ENCODE measurements at regions not wholly inside any gene's neighbourhood (a gene's known extent, or its start where the extent isn't known, plus 50 kb on each side); places are given as distances from the start of the nearest gene placed in this dataset.

DNA sequence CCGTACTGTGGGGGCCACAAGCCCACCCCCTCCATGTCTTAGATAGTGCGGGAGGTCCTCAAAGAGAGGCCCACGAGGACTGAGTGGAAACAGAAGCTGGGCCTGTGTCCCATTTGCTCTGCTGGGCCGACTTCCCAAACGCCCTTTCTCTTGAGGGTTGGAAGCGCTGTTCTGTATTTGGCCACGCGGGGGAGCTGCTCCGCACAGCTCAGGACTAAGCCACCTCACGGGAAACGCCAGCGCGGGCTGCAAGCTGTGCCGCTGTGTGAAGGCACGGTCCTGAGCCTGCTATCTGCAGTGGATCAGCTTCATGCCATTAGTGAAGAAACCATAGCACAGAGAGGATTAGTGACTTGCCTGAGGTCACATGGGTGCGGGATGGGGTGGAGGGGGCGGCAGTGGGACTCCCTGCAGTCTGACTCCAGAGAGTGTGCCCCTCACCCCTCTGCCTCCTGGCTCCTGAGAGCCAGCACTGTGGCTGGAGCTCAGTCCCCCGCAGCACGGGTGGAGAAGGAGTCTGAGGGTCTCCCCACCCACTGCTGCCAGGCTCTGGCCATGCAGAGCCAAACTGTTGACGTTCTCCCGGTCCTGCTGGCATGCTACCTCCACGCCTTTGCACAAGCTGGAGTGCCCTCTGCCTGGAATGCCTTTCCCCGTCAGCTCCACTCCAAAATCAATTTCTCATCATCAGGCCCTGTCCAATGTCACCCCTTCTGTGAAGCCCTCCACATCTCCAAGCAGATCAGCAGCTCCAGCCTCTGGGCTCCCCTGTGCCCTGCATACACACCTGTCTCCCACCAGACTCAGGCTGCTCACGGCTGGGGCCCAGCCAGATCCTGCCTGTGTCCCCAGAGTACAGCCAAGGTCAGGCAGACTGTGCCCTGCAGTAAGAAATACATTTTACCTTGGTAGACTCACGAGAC, 51.5 kb upstream of the LRRC32 start:
- peak; percentile 94 for TF ChIP-seq CTCF (IDR thresholded peaks at IDR 0.05)

- no peak for TF ChIP-seq CTCF (IDR thresholded peaks at IDR 0.05)
Measured at GRCh38 chr11:76723142-76723541, 52.6 kb upstream of the LRRC32 start.

GRCh38 chr11:76723548-76723947, 53.0 kb upstream of the LRRC32 start:
- TF ChIP-seq CTCF (IDR thresholded peaks at IDR 0.05): no peak

DNA sequence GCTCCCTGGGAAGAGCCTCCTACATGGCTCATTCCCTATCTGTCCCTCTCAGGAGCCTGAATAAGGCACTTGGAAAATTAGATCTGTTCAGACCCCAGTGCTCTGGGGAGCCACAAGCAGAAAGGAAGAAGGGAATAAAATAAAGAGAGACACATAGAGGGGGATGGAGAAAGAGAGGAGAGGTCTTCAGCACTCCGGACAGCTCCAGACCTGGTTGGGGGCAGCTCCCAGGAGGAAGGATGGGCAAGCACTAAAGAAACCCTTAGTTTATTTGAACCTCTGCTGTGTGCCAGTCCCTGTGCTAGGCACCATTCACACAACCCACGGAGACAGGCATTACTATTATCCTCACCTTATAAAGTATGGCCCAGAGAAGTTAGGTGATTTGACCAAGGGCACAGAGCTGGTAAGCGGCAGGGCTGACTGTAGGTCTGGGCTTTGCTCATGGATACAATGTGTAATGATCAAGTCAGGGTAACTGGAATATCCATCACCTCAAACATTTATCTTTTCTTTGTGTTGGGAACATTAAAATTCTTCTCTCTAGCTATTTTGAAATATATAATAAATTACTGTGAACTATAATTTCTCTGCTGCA, 53.7 kb upstream of the LRRC32 start:
- no peak for TF ChIP-seq CTCF (IDR thresholded peaks at IDR 0.05)

DNA sequence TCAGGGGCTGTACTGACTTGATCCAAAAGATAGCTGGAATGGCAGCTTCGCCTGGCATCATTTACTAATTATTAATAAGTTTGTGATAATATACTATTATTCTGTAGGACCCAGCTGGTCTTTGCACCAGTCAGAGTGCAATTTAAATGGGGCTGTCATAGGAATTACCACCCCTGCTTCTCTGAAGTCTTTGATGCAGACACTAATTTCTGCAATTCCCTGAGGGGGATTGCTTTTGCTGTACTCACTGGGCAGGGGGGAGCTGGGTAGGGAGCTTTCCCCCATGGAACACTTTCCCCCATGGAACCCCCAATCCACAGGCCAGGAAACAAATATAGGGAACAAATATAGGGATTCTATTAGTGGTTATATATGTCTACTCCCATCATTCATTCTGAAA, 54.9 kb upstream of the TSKU start:
- no peak for TF ChIP-seq CTCF (IDR thresholded peaks at IDR 0.05)

DNA sequence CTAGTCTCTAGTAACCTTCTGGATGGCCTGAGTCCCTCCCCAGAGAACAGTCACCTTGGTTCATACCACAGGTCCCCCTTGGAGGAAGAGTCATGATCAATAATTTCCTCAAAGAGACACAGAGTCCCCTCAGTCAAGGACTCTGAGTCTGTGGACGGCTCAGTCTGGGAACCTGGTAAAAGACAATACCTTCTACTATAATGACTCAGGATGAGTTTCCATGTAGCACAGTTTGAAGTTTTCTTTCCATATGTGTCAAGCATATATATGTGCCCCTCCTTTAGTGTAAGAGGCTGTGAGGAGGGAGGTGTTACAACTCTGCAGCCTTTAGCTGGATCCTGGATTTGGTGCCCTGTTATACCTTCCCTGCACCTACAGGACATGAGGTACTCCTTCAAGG, 54.4 kb upstream of the TSKU start:
- no peak for TF ChIP-seq CTCF (IDR thresholded peaks at IDR 0.05)

DNA sequence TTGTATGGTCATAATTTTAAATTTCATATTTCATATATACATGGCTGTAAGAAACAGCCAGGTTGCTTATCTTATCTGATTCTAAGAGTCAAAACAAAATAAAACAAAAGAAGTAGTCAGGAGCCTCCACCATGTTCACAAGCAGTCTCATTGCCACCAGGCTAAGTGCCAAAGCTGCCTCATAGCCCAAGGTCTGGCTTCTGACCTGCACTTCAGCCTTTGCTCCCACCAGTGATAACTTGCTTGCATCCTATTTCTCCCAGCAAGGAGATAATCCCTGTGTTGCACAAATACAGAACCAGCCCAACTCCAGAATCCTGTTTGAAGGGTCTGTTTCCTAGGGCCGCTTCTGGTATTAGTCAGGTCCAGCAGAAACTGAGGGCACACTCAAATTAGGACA, 53.9 kb upstream of the TSKU start:
- TF ChIP-seq CTCF (IDR thresholded peaks at IDR 0.05): no peak

All from LNCAP (cell line).